GM23338 (cell line): ENCODE measurements at regions not wholly inside any gene's neighbourhood (a gene's known extent, or its start where the extent isn't known, plus 50 kb on each side); places are given as distances from the start of the nearest gene placed in this dataset.

Experiments
- ATAC-seq: fragments of 200-7000 bp; cut with Tn5 transposase; 3 replicates; pipeline ENCODE4 v1.9.1; 2020
- DNase-seq: peaks from one replicate; pipeline ENCODE4 v3.0.0-alpha.2; 2015; ENCODE audit warnings: low spot score
- H2AFZ ChIP-seq: fragments of 200-600 bp; sonication (generic); 2 replicates; pipeline ENCODE4 v1.8.0; 2016; ENCODE audit warnings: antibody characterized with exemption, mild to moderate bottlenecking, moderate library complexity
- H3F3A ChIP-seq: fragments of 200-600 bp; sonication (generic); replicated peaks from 2 replicates; pipeline ENCODE4 v1.8.0; 2017; ENCODE audit warnings: antibody characterized with exemption, mixed run types, low read depth
- H3K27ac ChIP-seq: fragments of 200-600 bp; sonication (generic); 2 replicates; pipeline ENCODE4 v1.6.1; 2016; ENCODE audit warnings: low read depth
- H3K27me3 ChIP-seq: fragments of 200-600 bp; sonication (generic); 2 replicates; pipeline ENCODE4 v1.8.0; 2016; ENCODE audit warnings: mild to moderate bottlenecking, mixed run types, moderate library complexity; ENCODE audit not compliant: insufficient read depth
- H3K36me3 ChIP-seq: fragments of 200-600 bp; sonication (generic); 2 replicates; pipeline ENCODE4 v1.8.0; 2016; ENCODE audit warnings: mild to moderate bottlenecking; ENCODE audit not compliant: insufficient read depth
- H3K4me1 ChIP-seq: fragments of 200-600 bp; sonication (generic); 2 replicates; pipeline ENCODE4 v1.8.0; 2016; ENCODE audit warnings: mild to moderate bottlenecking, moderate library complexity; ENCODE audit not compliant: insufficient read depth
- H3K4me2 ChIP-seq: fragments of 200-600 bp; sonication (generic); 2 replicates; pipeline ENCODE4 v1.7.1; 2017; ENCODE audit warnings: mixed run types
- H3K4me3 ChIP-seq: fragments of 200-600 bp; sonication (generic); 2 replicates; pipeline ENCODE4 v1.6.1; 2016; ENCODE audit warnings: mixed run types
- H3K79me2 ChIP-seq: fragments of 200-600 bp; sonication (generic); replicated peaks from 2 replicates; pipeline ENCODE4 v1.8.0; 2017; ENCODE audit warnings: mild to moderate bottlenecking; ENCODE audit not compliant: insufficient read depth
- H3K9me2 ChIP-seq: fragments of 200-600 bp; sonication (generic); 2 replicates; pipeline ENCODE4 v1.8.0; 2017; ENCODE audit not compliant: insufficient read depth
- H4K20me1 ChIP-seq: fragments of 200-600 bp; sonication (generic); replicated peaks from 2 replicates; pipeline ENCODE4 v1.8.0; 2017; ENCODE audit warnings: mild to moderate bottlenecking; ENCODE audit not compliant: insufficient read depth
- H3K27ac Mint-ChIP-seq: 2 replicates; pipeline ENCODE4 v1.8.0; 2020; ENCODE audit warnings: inconsistent platforms, mild to moderate bottlenecking, moderate library complexity, mixed read lengths
- H3K27me3 Mint-ChIP-seq: 3 replicates; pipeline ENCODE4 v1.8.0; 2022; ENCODE audit warnings: low read depth, mild to moderate bottlenecking, moderate library complexity, mixed read lengths, inconsistent platforms; ENCODE audit not compliant: insufficient read depth, poor library complexity
- H3K36me3 Mint-ChIP-seq: 3 replicates; pipeline ENCODE4 v1.8.0; 2021; ENCODE audit warnings: low read depth, mild to moderate bottlenecking, inconsistent platforms, moderate library complexity, mixed read lengths
- H3K4me1 Mint-ChIP-seq: 3 replicates; pipeline ENCODE4 v1.8.0; 2020; ENCODE audit warnings: mild to moderate bottlenecking, inconsistent platforms, mixed read lengths
- H3K4me3 Mint-ChIP-seq: 3 replicates; pipeline ENCODE4 v1.8.0; 2021; ENCODE audit warnings: moderate library complexity, mild to moderate bottlenecking, inconsistent platforms, mixed read lengths
- H3K9me3 Mint-ChIP-seq: 3 replicates; pipeline ENCODE4 v1.8.0; 2020; ENCODE audit warnings: moderate library complexity, mild to moderate bottlenecking, inconsistent platforms, mixed read lengths
- CREB1 ChIP-seq: fragments of 250-450 bp; sonication (Bioruptor Pico); IDR thresholded peaks from 2 replicates; pipeline ENCODE4 v1.5.0; 2020; ENCODE audit warnings: low read depth, mild to moderate bottlenecking, moderate library complexity
- EZH2 ChIP-seq: fragments of 200-600 bp; sonication (generic); IDR thresholded peaks from one replicate; pipeline ENCODE4 v1.8.0; 2017; ENCODE audit warnings: antibody characterized with exemption, mild to moderate bottlenecking, low read depth; ENCODE audit not compliant: unreplicated experiment
- EZH2phosphoT487 ChIP-seq: fragments of 200-600 bp; sonication (generic); IDR thresholded peaks from one replicate; pipeline ENCODE4 v1.8.1; 2018; ENCODE audit warnings: antibody characterized with exemption; ENCODE audit not compliant: unreplicated experiment
- JUNB ChIP-seq: IDR thresholded peaks from one replicate; pipeline ENCODE4 v1.6.1; 2016; ENCODE audit warnings: antibody characterized with exemption; ENCODE audit not compliant: unreplicated experiment
- NANOG ChIP-seq: IDR thresholded peaks from 2 replicates; pipeline ENCODE4 v1.6.1; 2016; ENCODE audit warnings: antibody characterized with exemption, borderline replicate concordance
- POLR2AphosphoS5 ChIP-seq: IDR thresholded peaks from 2 replicates; pipeline ENCODE4 v1.6.1; 2016; ENCODE audit warnings: antibody characterized with exemption, low read depth
- STAT1 ChIP-seq: IDR thresholded peaks from one replicate; pipeline ENCODE4 v1.6.1; 2016; ENCODE audit warnings: antibody characterized with exemption; ENCODE audit not compliant: unreplicated experiment
- ZNF114 ChIP-seq: fragments of 250-450 bp; sonication (Bioruptor Pico); IDR thresholded peaks from 2 replicates; pipeline ENCODE4 v1.5.0; 2020; ENCODE audit warnings: mild to moderate bottlenecking, moderate library complexity
- ZNF331 ChIP-seq: fragments of 250-450 bp; sonication (Bioruptor Pico); IDR thresholded peaks from 2 replicates; pipeline ENCODE4 v1.5.0; 2020; ENCODE audit warnings: low read depth, mild to moderate bottlenecking, moderate library complexity
- TF ChIP-seq, protein P1 (sequence below), 2 experiments: fragments of 200-600 bp in 1 of 2; sonication (generic) in 1 of 2; conservative IDR thresholded peaks; 2 replicates each; pipeline versions ENCODE4 v1.5.1 to v1.6.1; 2016 to 2017; ENCODE audit warnings: antibody characterized with exemption in 2 of 2, low read depth in 2 of 2, mild to moderate bottlenecking in 2 of 2, moderate library complexity in 1 of 2
- TF ChIP-seq, protein P2 (sequence below): fragments of 250-450 bp; sonication (Bioruptor Pico); IDR thresholded peaks from 2 replicates; pipeline ENCODE4 v1.5.0; 2020; ENCODE audit warnings: mild to moderate bottlenecking, moderate library complexity
- TF ChIP-seq, protein P3 (sequence below): IDR thresholded peaks from 2 replicates; pipeline ENCODE4 v1.6.1; 2016; ENCODE audit warnings: antibody characterized with exemption
- TF ChIP-seq, protein P4 (sequence below): IDR thresholded peaks from one replicate; pipeline ENCODE4 v1.6.1; 2018; ENCODE audit warnings: antibody characterized with exemption; ENCODE audit not compliant: unreplicated experiment

DNA sequence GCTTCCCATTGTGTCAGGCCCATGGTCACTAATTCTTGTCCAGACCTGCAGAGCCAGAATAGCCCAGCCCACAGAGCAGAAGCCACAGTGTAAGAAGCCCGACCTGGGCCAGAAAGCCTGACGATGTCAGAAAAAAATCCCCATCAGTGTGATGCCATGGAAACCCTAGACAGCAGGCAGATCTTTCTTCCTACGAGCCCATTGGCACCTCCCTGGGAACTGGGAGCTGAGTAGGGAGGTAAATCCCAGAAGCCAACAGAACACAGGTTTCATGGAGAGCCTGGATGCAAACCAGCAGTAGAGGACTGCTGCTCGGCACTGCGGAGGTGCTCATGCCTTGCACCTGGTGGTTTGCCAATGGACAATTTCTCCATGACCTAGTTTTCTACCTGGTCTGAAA is 82.2 kb upstream of the SLC22A16 start:
- Mint-ChIP-seq H3K9me3 (no peaks in the 10 kb centered on the region), H3K27ac (no peak overlapping the region), H3K36me3 (no peaks in the 10 kb centered on the region; the same call in 2 of the 3 replicates), H3K4me1 (peaks cover 6% of the 10 kb centered on the region), H3K4me3 (no peak overlapping the region), H3K27me3 (no peaks in the 10 kb centered on the region)
- no peak overlapping the region for H3K4me2 ChIP-seq
- H3K27ac ChIP-seq: no peak overlapping the region
- H3F3A ChIP-seq: no peaks in the 10 kb centered on the region
- H2AFZ ChIP-seq: no peak overlapping the region
- H3K36me3 ChIP-seq: no peaks in the 10 kb centered on the region
- ATAC-seq (no peak), DNase-seq (no peak)
- H3K4me3 ChIP-seq: no peak overlapping the region
- H4K20me1 ChIP-seq: no peaks in the 10 kb centered on the region
- peaks cover under 1% of the 10 kb centered on the region; the same call in 1 of the 2 replicates for H3K4me1 ChIP-seq
- TF ChIP-seq CREB1 (CRISPR knock-in tag) (no peak), ZNF331 (CRISPR knock-in tag) (no peak), EZH2phosphoT487 (no peak), STAT1 (no peak), POLR2AphosphoS5 (no peak), EZH2 (no peak), JUNB (no peak), ZNF114 (CRISPR knock-in tag) (no peak), NANOG (no peak)
- TF ChIP-seq, protein P1, sequence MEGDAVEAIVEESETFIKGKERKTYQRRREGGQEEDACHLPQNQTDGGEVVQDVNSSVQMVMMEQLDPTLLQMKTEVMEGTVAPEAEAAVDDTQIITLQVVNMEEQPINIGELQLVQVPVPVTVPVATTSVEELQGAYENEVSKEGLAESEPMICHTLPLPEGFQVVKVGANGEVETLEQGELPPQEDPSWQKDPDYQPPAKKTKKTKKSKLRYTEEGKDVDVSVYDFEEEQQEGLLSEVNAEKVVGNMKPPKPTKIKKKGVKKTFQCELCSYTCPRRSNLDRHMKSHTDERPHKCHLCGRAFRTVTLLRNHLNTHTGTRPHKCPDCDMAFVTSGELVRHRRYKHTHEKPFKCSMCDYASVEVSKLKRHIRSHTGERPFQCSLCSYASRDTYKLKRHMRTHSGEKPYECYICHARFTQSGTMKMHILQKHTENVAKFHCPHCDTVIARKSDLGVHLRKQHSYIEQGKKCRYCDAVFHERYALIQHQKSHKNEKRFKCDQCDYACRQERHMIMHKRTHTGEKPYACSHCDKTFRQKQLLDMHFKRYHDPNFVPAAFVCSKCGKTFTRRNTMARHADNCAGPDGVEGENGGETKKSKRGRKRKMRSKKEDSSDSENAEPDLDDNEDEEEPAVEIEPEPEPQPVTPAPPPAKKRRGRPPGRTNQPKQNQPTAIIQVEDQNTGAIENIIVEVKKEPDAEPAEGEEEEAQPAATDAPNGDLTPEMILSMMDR (conservative IDR thresholded peaks at IDR 0.05; ENCODE audit: low read depth in 2 of 2): no peak
- TF ChIP-seq, protein P2, sequence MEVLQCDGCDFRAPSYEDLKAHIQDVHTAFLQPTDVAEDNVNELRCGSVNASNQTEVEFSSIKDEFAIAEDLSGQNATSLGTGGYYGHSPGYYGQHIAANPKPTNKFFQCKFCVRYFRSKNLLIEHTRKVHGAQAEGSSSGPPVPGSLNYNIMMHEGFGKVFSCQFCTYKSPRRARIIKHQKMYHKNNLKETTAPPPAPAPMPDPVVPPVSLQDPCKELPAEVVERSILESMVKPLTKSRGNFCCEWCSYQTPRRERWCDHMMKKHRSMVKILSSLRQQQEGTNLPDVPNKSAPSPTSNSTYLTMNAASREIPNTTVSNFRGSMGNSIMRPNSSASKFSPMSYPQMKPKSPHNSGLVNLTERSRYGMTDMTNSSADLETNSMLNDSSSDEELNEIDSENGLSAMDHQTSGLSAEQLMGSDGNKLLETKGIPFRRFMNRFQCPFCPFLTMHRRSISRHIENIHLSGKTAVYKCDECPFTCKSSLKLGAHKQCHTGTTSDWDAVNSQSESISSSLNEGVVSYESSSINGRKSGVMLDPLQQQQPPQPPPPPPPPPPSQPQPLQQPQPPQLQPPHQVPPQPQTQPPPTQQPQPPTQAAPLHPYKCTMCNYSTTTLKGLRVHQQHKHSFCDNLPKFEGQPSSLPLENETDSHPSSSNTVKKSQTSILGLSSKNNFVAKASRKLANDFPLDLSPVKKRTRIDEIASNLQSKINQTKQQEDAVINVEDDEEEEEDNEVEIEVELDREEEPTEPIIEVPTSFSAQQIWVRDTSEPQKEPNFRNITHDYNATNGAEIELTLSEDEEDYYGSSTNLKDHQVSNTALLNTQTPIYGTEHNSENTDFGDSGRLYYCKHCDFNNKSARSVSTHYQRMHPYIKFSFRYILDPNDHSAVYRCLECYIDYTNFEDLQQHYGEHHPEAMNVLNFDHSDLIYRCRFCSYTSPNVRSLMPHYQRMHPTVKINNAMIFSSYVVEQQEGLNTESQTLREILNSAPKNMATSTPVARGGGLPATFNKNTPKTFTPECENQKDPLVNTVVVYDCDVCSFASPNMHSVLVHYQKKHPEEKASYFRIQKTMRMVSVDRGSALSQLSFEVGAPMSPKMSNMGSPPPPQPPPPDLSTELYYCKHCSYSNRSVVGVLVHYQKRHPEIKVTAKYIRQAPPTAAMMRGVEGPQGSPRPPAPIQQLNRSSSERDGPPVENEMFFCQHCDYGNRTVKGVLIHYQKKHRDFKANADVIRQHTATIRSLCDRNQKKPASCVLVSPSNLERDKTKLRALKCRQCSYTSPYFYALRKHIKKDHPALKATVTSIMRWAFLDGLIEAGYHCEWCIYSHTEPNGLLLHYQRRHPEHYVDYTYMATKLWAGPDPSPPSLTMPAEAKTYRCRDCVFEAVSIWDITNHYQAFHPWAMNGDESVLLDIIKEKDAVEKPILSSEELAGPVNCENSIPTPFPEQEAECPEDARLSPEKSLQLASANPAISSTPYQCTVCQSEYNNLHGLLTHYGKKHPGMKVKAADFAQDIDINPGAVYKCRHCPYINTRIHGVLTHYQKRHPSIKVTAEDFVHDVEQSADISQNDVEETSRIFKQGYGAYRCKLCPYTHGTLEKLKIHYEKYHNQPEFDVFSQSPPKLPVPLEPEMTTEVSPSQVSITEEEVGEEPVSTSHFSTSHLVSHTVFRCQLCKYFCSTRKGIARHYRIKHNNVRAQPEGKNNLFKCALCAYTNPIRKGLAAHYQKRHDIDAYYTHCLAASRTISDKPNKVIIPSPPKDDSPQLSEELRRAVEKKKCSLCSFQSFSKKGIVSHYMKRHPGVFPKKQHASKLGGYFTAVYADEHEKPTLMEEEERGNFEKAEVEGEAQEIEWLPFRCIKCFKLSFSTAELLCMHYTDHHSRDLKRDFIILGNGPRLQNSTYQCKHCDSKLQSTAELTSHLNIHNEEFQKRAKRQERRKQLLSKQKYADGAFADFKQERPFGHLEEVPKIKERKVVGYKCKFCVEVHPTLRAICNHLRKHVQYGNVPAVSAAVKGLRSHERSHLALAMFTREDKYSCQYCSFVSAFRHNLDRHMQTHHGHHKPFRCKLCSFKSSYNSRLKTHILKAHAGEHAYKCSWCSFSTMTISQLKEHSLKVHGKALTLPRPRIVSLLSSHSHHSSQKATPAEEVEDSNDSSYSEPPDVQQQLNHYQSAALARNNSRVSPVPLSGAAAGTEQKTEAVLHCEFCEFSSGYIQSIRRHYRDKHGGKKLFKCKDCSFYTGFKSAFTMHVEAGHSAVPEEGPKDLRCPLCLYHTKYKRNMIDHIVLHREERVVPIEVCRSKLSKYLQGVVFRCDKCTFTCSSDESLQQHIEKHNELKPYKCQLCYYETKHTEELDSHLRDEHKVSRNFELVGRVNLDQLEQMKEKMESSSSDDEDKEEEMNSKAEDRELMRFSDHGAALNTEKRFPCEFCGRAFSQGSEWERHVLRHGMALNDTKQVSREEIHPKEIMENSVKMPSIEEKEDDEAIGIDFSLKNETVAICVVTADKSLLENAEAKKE: no peak
- TF ChIP-seq, protein P3, sequence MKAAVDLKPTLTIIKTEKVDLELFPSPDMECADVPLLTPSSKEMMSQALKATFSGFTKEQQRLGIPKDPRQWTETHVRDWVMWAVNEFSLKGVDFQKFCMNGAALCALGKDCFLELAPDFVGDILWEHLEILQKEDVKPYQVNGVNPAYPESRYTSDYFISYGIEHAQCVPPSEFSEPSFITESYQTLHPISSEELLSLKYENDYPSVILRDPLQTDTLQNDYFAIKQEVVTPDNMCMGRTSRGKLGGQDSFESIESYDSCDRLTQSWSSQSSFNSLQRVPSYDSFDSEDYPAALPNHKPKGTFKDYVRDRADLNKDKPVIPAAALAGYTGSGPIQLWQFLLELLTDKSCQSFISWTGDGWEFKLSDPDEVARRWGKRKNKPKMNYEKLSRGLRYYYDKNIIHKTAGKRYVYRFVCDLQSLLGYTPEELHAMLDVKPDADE: no peak
- TF ChIP-seq, protein P4, sequence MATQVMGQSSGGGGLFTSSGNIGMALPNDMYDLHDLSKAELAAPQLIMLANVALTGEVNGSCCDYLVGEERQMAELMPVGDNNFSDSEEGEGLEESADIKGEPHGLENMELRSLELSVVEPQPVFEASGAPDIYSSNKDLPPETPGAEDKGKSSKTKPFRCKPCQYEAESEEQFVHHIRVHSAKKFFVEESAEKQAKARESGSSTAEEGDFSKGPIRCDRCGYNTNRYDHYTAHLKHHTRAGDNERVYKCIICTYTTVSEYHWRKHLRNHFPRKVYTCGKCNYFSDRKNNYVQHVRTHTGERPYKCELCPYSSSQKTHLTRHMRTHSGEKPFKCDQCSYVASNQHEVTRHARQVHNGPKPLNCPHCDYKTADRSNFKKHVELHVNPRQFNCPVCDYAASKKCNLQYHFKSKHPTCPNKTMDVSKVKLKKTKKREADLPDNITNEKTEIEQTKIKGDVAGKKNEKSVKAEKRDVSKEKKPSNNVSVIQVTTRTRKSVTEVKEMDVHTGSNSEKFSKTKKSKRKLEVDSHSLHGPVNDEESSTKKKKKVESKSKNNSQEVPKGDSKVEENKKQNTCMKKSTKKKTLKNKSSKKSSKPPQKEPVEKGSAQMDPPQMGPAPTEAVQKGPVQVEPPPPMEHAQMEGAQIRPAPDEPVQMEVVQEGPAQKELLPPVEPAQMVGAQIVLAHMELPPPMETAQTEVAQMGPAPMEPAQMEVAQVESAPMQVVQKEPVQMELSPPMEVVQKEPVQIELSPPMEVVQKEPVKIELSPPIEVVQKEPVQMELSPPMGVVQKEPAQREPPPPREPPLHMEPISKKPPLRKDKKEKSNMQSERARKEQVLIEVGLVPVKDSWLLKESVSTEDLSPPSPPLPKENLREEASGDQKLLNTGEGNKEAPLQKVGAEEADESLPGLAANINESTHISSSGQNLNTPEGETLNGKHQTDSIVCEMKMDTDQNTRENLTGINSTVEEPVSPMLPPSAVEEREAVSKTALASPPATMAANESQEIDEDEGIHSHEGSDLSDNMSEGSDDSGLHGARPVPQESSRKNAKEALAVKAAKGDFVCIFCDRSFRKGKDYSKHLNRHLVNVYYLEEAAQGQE: no peak
- no peaks in the 10 kb centered on the region for H3K27me3 ChIP-seq
- no peaks in the 10 kb centered on the region; the same call in 1 of the 2 replicates for H3K9me2 ChIP-seq
- H3K79me2 ChIP-seq: no peaks in the 10 kb centered on the region
